Ishikawa (cell line): ENCODE measurements at regions not wholly inside any gene's neighbourhood (a gene's known extent, or its start where the extent isn't known, plus 50 kb on each side); places are given as distances from the start of the nearest gene placed in this dataset.

ENCODE experiments used
- RAD21 ChIP-seq: IDR thresholded peaks from 2 replicates; pipeline ENCODE4 v1.6.1; 2012; ENCODE audit warnings: low read depth
- TCF12 ChIP-seq: IDR thresholded peaks from 2 replicates; pipeline ENCODE4 v1.6.1; 2012; ENCODE audit warnings: low read depth

- TF ChIP-seq TCF12, result no peak
- no peak for TF ChIP-seq RAD21
Measured at GRCh38 chrX:134743091-134743490, 53.9 kb downstream of the PABIR2 start.
